B cell (primary cell): ENCODE measurements at regions not wholly inside any gene's neighbourhood (a gene's known extent, or its start where the extent isn't known, plus 50 kb on each side); places are given as distances from the start of the nearest gene placed in this dataset.

Source experiments
- ATAC-seq: fragments of 200-7000 bp; cut with Tn5 transposase; one replicate; pipeline ENCODE4 v1.10.0; 2021; ENCODE audit warnings: low read depth, mild to moderate bottlenecking, moderate number of reproducible peaks, moderate library complexity
- CTCF ChIA-PET: fragments of 350-600 bp; sonication (Branson Sonifier 250); formaldehyde crosslinking; loops from one replicate; lab custom pipeline; 2021; ENCODE audit warnings: antibody characterized with exemption, inconsistent platforms; lab: Charles Lee
- POLR2A ChIA-PET: fragments of 350-600 bp; sonication (Branson Sonifier 250); formaldehyde crosslinking; loops from one replicate; lab custom pipeline; 2021; ENCODE audit warnings: antibody characterized with exemption; lab: Charles Lee
- DNase-seq: peaks from one replicate; pipeline ENCODE4 v3.0.0; 2013
- H2AFZ ChIP-seq: 2 replicates; pipeline ENCODE4 v1.6.1; 2012; ENCODE audit warnings: mild to moderate bottlenecking, low read depth, low read length; ENCODE audit not compliant: insufficient read depth, poor library complexity, severe bottlenecking
- H3K27ac ChIP-seq, 2 donors: 1 replicate in 1 of 2; 2 replicates in 1 of 2; pipeline ENCODE4 v1.5.1; 2012 to 2013; ENCODE audit warnings: low read length in 2 of 2, mild to moderate bottlenecking in 2 of 2, moderate library complexity in 1 of 2
- H3K27me3 ChIP-seq, 4 experiments: fragments of 200-600 bp in 1 of 4; sonication (generic) in 1 of 4; replicated peaks in 1 of 4; 1 replicate in 2 of 4; 2 replicates in 2 of 4; pipeline versions ENCODE4 v1.6.1 to v1.7.0; 2013 to 2016; ENCODE audit warnings: low read length in 3 of 4, mild to moderate bottlenecking in 2 of 4, mixed read lengths in 1 of 4, moderate library complexity in 1 of 4; ENCODE audit not compliant: insufficient read depth in 4 of 4, control insufficient read depth in 3 of 4; ENCODE audit errors: control extremely low read depth in 1 of 4
- H3K36me3 ChIP-seq, 2 experiments: replicated peaks in 1 of 2; 1 replicate in 1 of 2; 2 replicates in 1 of 2; pipeline versions ENCODE4 v1.6.1 to v1.7.1; 2013; ENCODE audit warnings: low read length in 1 of 2; ENCODE audit not compliant: insufficient read depth in 2 of 2, control insufficient read depth in 1 of 2; ENCODE audit errors: control extremely low read depth in 1 of 2, extremely low read depth in 1 of 2
- H3K4me1 ChIP-seq, 2 donors: fragments of 200-600 bp in 1 of 2; sonication (generic) in 1 of 2; 1 replicate in 1 of 2; 2 replicates in 1 of 2; pipeline versions ENCODE4 v1.5.1 to v1.6.1; 2013 to 2017; ENCODE audit warnings: low read length in 2 of 2; ENCODE audit not compliant: control insufficient read depth in 2 of 2, insufficient read depth in 2 of 2
- H3K4me2 ChIP-seq: replicated peaks from 2 replicates; pipeline ENCODE3; 2012; ENCODE audit warnings: mild to moderate bottlenecking, low read depth, low read length; ENCODE audit not compliant: poor library complexity, severe bottlenecking
- H3K4me3 ChIP-seq, 5 experiments: fragments of 200-600 bp in 1 of 5; sonication (generic) in 1 of 5; 1 replicate in 3 of 5; 2 replicates in 2 of 5; pipeline versions ENCODE4 v1.5.1 to v1.7.0; 2011 to 2016; ENCODE audit warnings: low read length in 4 of 5, mild to moderate bottlenecking in 4 of 5, low read depth in 2 of 5, control low read depth in 1 of 5, moderate library complexity in 1 of 5; ENCODE audit not compliant: insufficient read depth in 1 of 5; ENCODE audit errors: control extremely low read depth in 1 of 5, extremely low read depth in 1 of 5
- H3K79me2 ChIP-seq: fragments of 200-600 bp; sonication (generic); one replicate; pipeline ENCODE4 v1.6.0; 2016; ENCODE audit warnings: low read length; ENCODE audit not compliant: control insufficient read depth, insufficient read depth
- H3K9ac ChIP-seq: fragments of 200-600 bp; sonication (generic); 2 replicates; pipeline ENCODE4 v1.6.1; 2017; ENCODE audit warnings: mild to moderate bottlenecking, low read length, moderate library complexity
- H3K9me3 ChIP-seq, 3 donors: one replicate each; pipeline versions ENCODE4 v1.6.1 to v1.7.1; 2013; ENCODE audit warnings: low read length in 2 of 3; ENCODE audit not compliant: control insufficient read depth in 2 of 3, insufficient read depth in 1 of 3; ENCODE audit errors: control extremely low read depth in 1 of 3
- H4K20me1 ChIP-seq: 2 replicates; pipeline ENCODE4 v1.6.0; 2012; ENCODE audit warnings: mild to moderate bottlenecking, low read length; ENCODE audit not compliant: insufficient read depth, control insufficient read depth, poor library complexity, severe bottlenecking
- H3K27ac Mint-ChIP-seq: one replicate; pipeline ENCODE4 v1.8.0; 2021; ENCODE audit warnings: mixed read lengths
- H3K27me3 Mint-ChIP-seq: one replicate; pipeline ENCODE4 v1.8.0; 2021; ENCODE audit warnings: mixed read lengths
- H3K4me1 Mint-ChIP-seq: one replicate; pipeline ENCODE4 v1.8.0; 2021; ENCODE audit warnings: mixed read lengths
- H3K4me3 Mint-ChIP-seq: one replicate; pipeline ENCODE4 v1.8.0; 2021; ENCODE audit warnings: mixed read lengths
- H3K9me3 Mint-ChIP-seq: one replicate; pipeline ENCODE4 v1.8.0; 2022; ENCODE audit warnings: mixed read lengths; ENCODE audit not compliant: insufficient read depth
- EZH2 ChIP-seq: IDR thresholded peaks from 2 replicates; pipeline ENCODE4 v1.6.1; 2012; ENCODE audit warnings: borderline replicate concordance, low read depth, mild to moderate bottlenecking, moderate library complexity, low read length; ENCODE audit not compliant: insufficient read depth, poor library complexity, severe bottlenecking
- WGBS: methylation state at CpG from one replicate; pipeline ENCODE4 v1.1.5; 2013; ENCODE audit warnings: missing lambda C conversion rate; ENCODE audit not compliant: insufficient coverage; 5-methylcytosine and 5-hydroxymethylcytosine counted together
- intact Hi-C: fragments of 100-400 bp; cut with micrococcal nuclease; formaldehyde crosslinking; loops from one replicate; pipeline ENCODE4 v1.10.0; 2022
- TF ChIP-seq, protein P1 (sequence below): fragments of 200-600 bp; IDR thresholded peaks from one replicate; pipeline ENCODE4 v1.8.0; 2022; ENCODE audit warnings: antibody characterized with exemption, mild to moderate bottlenecking

DNA sequence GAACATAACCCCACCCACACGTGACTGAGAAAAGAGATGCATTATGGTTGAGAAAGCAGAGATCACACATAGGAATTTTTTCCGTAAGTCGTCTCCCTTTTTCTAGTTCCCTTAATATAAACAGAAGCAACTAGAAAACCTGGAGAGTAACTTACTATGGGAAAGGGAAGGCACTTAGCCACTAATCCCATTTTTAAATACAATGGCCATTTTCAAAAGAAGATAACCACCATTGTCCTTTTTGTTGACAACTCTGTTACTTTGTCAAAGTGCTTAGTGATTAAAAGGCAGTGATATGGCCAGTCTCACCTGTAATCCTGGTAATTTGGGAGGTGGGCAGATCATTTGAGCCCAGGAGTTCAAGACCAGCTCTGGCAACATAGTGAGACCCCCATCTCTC lies 184.4 kb upstream of the UMPS start:
- Histone ChIP-seq H3K4me2 (no peak overlapping the region), H3K79me2 (no peaks in the 10 kb centered on the region), H3K36me3 (no peaks in the 10 kb centered on the region), H3K27ac (no peak overlapping the region), H3K9me3 (peaks cover 0 to 1% (median 0%) of the 10 kb centered on the region in 3 donors), H3K27me3 (no peaks in the 10 kb centered on the region), H4K20me1 (no peaks in the 10 kb centered on the region), H3K9ac (no peak overlapping the region), H3K4me3 (no peak overlapping the region), H2AFZ (no peak overlapping the region), H3K4me1 (no peaks in the 10 kb centered on the region)
- no peak overlapping the region for H3K4me3 Mint-ChIP-seq
- ChIA-PET POLR2A (no interaction called here), CTCF (interaction anchor here (3.9 kb wide), 1 partner anchor 14 kb away, joined by 25 read pairs; no protein-coding TSS in a partner anchor)
- ATAC-seq (no peak), DNase-seq (no peak)
- intact Hi-C loops = no loop called here
- H3K4me1 Mint-ChIP-seq = no peaks in the 10 kb centered on the region
- WGBS = no CpG with 5 or more reads among the region's 3 CpGs
- H3K27ac Mint-ChIP-seq = no peak overlapping the region
- no peaks in the 10 kb centered on the region for H3K9me3 Mint-ChIP-seq
- H3K27me3 Mint-ChIP-seq = peaks cover 10% of the 10 kb centered on the region
- TF ChIP-seq, protein P1, sequence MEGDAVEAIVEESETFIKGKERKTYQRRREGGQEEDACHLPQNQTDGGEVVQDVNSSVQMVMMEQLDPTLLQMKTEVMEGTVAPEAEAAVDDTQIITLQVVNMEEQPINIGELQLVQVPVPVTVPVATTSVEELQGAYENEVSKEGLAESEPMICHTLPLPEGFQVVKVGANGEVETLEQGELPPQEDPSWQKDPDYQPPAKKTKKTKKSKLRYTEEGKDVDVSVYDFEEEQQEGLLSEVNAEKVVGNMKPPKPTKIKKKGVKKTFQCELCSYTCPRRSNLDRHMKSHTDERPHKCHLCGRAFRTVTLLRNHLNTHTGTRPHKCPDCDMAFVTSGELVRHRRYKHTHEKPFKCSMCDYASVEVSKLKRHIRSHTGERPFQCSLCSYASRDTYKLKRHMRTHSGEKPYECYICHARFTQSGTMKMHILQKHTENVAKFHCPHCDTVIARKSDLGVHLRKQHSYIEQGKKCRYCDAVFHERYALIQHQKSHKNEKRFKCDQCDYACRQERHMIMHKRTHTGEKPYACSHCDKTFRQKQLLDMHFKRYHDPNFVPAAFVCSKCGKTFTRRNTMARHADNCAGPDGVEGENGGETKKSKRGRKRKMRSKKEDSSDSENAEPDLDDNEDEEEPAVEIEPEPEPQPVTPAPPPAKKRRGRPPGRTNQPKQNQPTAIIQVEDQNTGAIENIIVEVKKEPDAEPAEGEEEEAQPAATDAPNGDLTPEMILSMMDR = no peak
- TF ChIP-seq EZH2 = no peak

DNA sequence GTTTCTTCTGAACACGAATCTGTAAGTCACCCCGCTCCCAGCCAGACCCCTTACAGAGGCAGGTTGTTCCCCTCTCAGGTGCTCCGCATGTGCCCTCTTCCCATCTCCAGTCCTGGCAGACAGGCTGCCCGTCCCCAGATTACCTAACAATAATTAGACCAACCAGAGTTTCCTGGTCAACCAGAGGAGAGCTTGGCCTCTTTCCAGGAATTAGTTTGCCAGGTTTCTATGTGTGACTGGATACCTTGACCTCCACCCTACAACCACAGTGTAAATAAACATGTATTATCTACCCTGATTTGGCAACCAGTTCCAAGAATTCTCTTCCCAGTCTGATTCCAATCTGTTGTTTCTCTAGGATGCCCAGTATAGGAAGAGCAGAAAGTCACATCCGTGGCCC lies 178.0 kb upstream of the UMPS start:
- H3K4me3 ChIP-seq = no peak overlapping the region
- no peak overlapping the region for H3K9ac ChIP-seq
- 90% methylated on average over 4 of the region's 5 CpGs for whole genome bisulfite sequencing
- TF ChIP-seq, protein P1 = no peak
- TF ChIP-seq EZH2 = no peak
- H3K27ac ChIP-seq = no peak overlapping the region
- H3K27me3 ChIP-seq = peaks cover 0 to 8% (median 3%) of the 10 kb centered on the region in 4 experiments
- POLR2A ChIA-PET = no interaction called here
- H3K9me3 ChIP-seq = peaks cover 0 to 1% (median 0%) of the 10 kb centered on the region in 3 donors
- peaks cover 26% of the 10 kb centered on the region for H3K27me3 Mint-ChIP-seq
- ATAC-seq (no peak), DNase-seq (no peak)
- intact Hi-C loops = no loop called here
- H3K79me2 ChIP-seq = no peaks in the 10 kb centered on the region
- no peaks in the 10 kb centered on the region for H4K20me1 ChIP-seq
- no peak overlapping the region for H3K4me2 ChIP-seq
- H3K36me3 ChIP-seq = no peaks in the 10 kb centered on the region
- H2AFZ ChIP-seq = no peak overlapping the region
- H3K4me1 Mint-ChIP-seq = no peaks in the 10 kb centered on the region
- no peaks in the 10 kb centered on the region for H3K9me3 Mint-ChIP-seq
- no peak overlapping the region for H3K27ac Mint-ChIP-seq
- H3K4me3 Mint-ChIP-seq = no peak overlapping the region
- CTCF ChIA-PET = interaction anchor here (0.9 to 2.6 kb wide), 2 partner anchors 8 to 135 kb away, joined by 3 to 19 read pairs; no protein-coding TSS in a partner anchor
- H3K4me1 ChIP-seq = no peaks in the 10 kb centered on the region
